ENCODE measurements at regions not wholly inside any gene's neighbourhood (a gene's known extent, or its start where the extent isn't known, plus 50 kb on each side); places are given as distances from the start of the nearest gene placed in this dataset.

DNA sequence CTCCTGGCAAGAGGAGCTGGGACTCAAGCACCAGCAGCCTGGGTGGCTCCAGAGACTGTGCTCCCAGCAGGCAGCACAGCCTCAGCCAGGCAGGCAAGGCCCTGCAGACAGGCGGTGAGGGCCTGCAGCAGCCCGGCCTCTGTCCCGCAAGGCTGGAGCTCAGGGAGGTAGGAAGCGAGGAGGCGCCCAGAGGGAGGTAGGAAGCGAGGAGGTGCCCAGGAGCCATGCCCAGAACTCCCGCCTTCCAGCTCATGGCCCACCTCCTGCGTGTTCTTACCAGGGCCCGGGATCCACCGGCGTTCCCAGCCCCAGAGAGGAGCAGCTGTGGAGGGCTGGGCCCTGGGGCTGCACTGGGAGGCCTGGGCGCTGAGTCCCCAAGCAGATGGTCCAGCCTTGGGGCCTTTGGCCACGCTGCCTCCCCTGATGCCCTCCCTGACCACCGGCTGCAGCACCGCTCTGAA lies 133.1 kb downstream of the HMX1 start:
- no peak for DNase-seq (ENCODE audit: low spot score)
- in situ Hi-C loops (cut with MboI; ENCODE audit: low pct_unique_long_range_greater_than_20kb, low sequenced_read_pairs, unreplicated experiment) = no loop called here
- TF ChIP-seq, protein P1, sequence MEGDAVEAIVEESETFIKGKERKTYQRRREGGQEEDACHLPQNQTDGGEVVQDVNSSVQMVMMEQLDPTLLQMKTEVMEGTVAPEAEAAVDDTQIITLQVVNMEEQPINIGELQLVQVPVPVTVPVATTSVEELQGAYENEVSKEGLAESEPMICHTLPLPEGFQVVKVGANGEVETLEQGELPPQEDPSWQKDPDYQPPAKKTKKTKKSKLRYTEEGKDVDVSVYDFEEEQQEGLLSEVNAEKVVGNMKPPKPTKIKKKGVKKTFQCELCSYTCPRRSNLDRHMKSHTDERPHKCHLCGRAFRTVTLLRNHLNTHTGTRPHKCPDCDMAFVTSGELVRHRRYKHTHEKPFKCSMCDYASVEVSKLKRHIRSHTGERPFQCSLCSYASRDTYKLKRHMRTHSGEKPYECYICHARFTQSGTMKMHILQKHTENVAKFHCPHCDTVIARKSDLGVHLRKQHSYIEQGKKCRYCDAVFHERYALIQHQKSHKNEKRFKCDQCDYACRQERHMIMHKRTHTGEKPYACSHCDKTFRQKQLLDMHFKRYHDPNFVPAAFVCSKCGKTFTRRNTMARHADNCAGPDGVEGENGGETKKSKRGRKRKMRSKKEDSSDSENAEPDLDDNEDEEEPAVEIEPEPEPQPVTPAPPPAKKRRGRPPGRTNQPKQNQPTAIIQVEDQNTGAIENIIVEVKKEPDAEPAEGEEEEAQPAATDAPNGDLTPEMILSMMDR (IDR thresholded peaks at IDR 0.05; ENCODE audit: extremely low read depth, insufficient read depth, missing control alignments) = no peak

DNA sequence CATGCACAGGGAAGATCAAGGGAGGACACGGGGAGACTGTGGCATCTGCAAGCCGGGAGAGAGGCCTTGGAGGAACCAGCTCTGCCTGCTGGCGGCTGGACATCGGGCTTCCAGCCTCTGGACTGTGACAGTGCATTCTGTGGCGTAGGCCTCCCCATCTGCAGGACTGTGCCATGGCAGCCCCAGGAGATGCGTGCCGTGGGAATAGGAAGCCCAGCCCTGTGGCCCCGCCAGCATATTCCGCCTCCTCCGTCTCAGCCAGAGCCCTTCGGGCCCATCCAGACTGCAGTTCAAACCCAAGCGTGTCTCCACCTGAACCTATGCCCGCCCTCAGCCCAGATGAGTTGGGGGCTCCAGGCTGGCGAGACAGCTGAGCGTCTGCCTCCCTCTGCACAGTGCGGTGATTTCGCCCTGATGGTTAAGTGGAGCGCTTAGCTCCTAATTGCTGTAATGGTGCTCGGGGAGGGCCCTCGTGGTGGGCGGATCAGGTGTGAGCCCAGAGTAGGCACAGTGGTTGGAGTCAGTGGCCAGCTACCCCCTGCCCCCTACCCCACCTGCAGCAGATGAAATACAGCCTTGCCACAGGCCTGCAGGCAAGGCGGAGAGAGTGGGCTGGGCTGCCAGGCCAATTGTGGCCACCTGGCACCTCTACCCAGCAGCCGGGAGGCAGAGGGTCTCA lies 133.9 kb downstream of the HMX1 start:
- in situ Hi-C loops (cut with MboI; ENCODE audit: low pct_unique_long_range_greater_than_20kb, low sequenced_read_pairs, unreplicated experiment) = no loop called here
- TF ChIP-seq, protein P1 (IDR thresholded peaks at IDR 0.05; ENCODE audit: extremely low read depth, insufficient read depth, missing control alignments) = no peak
- DNase-seq (ENCODE audit: low spot score) = no peak

DNA sequence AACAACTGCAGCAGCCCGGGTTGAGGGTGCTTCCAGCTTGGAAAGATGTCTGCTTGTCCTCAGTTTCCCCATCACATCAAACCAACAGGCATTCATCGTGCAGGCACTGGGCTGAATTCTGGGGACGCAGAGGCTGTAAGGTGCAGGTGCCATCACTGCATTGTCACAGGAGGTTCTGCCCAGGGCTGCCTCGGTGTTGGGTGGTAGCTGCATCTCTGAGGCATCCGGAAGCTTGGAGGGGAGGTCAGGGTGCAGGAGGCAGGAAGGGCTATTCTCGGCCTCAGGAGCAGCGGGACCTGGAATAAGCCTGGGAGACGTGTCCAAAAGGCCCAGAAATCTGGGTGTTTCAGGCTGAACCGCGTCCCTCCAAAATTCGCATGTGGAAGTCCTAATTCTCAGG lies 134.6 kb downstream of the HMX1 start:
- no peak for DNase-seq (ENCODE audit: low spot score)
- TF ChIP-seq, protein P1 (IDR thresholded peaks at IDR 0.05; ENCODE audit: extremely low read depth, insufficient read depth, missing control alignments) = no peak
- in situ Hi-C loops (cut with MboI; ENCODE audit: low pct_unique_long_range_greater_than_20kb, low sequenced_read_pairs, unreplicated experiment) = no loop called here

DNA sequence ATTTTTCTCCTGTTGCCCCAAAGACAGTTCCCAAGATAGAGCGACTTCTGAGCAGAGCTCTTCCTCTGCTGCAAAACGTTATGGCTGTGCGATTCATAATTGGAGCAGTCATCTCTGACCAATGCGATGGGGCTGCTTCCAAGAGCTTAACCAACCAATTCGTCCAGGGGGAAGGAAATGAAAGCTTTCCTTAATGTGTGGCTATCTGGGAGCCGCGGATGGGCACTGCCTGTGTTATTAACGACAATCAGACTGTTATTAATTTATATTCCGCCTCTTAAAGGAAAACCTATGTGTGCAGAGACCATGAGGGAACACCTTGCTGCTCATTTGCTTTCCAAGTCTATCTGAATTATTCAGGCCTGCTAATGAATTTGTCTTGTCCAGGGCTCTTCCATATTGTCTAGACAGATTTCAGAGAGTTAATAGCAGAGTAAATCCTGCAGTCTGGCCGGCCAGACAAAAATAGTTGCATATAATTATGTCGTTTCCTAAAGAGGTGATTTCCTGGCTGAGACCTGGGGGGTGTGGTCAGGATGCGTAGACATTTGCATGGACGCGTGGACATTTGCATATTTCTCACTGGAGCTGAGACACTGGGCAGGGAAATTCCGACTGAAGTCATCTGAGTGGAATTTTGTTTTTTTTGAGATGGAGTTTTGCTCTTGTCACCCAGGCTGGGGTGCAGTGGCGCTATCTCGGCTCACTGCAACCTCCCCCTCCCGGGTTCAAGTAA lies 135.4 kb downstream of the HMX1 start:
- no peak for DNase-seq (ENCODE audit: low spot score)
- TF ChIP-seq, protein P1 (IDR thresholded peaks at IDR 0.05; ENCODE audit: extremely low read depth, insufficient read depth, missing control alignments) = no peak
- in situ Hi-C loops (cut with MboI; ENCODE audit: low pct_unique_long_range_greater_than_20kb, low sequenced_read_pairs, unreplicated experiment) = no loop called here

DNA sequence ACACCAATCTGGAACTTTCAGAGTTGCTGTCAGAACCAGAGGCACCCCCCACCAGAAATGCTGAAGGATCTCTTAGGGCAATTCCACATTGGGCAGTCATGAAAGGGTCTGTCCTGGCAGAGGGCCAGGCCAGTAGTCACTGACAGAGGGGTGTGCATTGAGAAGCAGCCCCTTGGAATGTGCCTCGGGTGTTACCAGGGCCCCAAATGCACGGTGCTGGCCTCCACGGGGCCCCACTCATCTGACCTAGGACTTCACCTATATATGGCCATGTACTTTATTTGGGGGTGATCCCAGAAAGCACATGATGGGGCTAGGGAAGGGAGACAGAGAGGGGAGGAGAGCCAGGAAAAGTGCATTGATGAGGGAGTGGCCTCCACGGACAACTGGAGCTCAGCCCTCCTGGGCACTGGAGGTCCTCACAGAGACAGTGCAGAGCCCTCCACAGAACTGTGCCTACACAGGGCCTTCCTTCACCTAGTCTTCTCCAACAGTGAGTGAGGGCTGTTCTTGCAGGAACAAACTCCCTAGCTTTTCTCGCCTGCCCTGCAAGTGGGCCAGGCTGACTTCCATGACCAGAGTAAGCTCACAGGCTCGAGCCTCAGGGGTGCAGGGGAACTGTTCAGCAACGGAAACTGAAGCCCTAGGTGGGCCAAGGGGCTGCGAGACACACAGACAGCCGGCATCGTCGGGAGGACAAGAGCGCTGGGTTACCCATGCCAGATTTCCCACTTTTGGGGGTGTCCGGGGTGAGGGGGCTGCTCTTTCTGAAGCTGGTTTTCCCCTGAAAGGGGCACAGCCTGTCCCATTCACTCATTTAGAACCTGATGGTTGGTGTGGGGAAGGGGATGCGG lies 136.2 kb downstream of the HMX1 start:
- in situ Hi-C loops (cut with MboI; ENCODE audit: low pct_unique_long_range_greater_than_20kb, low sequenced_read_pairs, unreplicated experiment) = no loop called here
- TF ChIP-seq, protein P1 (IDR thresholded peaks at IDR 0.05; ENCODE audit: extremely low read depth, insufficient read depth, missing control alignments) = no peak
- DNase-seq (ENCODE audit: low spot score) = no peak

DNA sequence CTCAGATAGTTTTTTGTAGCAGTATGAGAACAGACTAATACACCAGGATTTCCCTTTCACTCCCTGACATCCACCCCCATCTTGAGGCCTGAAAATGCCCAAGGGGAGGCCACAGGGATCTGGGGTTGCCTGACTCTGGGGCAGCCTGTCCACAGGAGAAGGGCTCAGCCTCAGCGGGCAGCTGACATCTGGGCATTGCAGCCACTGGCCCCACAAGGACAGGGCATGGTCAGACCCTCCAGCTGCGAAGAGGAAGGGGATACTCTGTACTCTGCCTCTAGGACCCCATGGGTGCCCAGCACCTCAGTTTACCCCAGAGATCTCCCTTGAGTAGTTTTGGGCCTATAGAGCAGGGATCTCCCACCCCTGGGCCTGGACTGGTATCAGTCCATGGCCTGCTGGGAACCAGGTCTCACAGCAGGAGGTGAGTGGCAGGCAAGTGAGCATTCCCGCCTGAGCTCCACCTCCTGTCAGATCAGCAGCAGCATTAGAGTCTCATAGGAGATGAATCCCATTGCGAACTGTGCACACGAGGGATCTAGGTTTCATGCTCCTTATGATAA lies 138.9 kb downstream of the HMX1 start:
- TF ChIP-seq, protein P1 (IDR thresholded peaks at IDR 0.05; ENCODE audit: extremely low read depth, insufficient read depth, missing control alignments) = no peak
- no peak for DNase-seq (ENCODE audit: low spot score)
- in situ Hi-C loops (cut with MboI; ENCODE audit: low pct_unique_long_range_greater_than_20kb, low sequenced_read_pairs, unreplicated experiment) = no loop called here

Data from GM13977 (cell line).